GM21390 (cell line): ENCODE measurements at regions not wholly inside any gene's neighbourhood (a gene's known extent, or its start where the extent isn't known, plus 50 kb on each side); places are given as distances from the start of the nearest gene placed in this dataset.

Experiments used
- ATAC-seq: cut with Tn5 transposase; IDR thresholded peaks from one replicate; pipeline ENCODE4 v1.9.1; 2021; ENCODE audit not compliant: unreplicated experiment

DNA sequence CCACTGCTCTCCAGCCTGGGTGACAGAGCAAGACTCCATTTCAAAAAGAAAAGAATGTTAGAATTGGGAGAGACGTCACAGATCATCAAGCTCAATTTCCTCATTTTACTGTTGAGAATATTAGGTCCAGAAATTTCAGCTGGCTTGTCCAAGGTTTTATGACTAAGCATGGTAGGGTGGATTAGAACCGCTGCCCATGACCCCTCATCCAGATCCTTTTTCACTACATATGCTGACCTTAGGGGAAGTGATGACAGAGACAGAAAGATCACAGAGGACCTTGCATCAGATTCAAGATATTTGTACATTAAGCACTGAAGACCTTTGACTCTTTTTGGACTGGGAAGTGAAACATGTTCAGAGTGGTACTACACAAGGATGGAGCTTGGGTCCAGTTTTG, 134.5 kb downstream of the ADAMTS15 start:
- no peak for ATAC-seq

DNA sequence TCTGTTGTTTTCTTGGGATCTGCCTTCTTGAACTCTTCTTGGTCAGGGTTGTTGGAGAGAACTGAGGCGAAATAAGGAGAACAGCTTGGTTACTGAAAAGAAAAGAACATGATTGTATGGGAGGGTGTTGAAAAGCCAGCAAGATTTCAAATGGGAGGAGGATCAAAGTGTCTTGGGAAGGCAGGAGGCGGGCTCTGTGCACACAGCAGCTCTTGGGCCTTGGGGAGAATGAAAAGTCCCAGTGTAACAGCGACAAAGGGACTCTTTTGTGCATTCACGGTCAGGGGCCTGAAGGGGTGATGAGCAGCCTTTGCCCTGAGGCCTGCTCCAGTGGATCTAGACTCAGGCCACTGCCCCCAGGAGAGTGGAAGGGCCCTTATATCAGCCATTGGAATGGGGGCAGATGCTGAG, 135.4 kb downstream of the ADAMTS15 start:
- no peak for ATAC-seq

DNA sequence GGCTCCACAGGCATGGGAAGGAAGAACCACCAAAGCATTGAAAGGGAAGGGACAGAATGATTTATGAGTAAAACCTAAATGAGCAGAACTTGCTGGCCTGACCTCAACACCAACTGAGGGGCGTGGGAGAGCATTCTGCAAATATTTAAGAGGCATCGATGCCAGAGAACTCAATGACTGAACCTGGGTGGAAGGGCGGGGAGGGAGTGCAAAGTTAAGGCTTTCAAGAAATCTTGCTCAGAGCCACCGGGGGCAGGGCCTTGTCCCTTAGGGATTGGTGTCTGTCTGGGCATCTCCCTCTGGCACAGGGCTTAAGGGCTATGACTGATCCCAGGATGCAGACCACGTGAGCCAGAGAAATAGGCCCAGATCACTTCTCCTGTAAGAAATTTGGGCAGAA, 137.1 kb downstream of the ADAMTS15 start:
- ATAC-seq, result no peak

DNA sequence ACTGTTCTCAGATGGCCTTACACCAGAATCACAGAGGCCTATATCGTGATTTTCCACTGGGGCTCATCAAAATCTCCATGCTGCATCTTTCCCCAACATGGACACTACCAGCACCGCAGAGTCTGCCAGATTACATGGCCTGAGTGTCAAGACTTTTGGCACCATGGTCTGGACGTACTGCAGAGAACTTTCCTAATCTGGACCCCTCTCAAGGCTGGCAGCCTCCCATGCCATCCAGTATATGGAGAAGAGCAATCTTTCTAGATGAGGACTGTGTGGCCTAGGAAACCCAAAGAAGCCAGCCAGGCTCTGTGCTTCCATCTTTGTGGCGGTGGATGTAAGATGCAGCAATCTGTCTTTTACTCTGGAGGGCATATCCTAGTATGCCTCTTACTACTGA, 139.2 kb downstream of the ADAMTS15 start:
- ATAC-seq, result no peak

DNA sequence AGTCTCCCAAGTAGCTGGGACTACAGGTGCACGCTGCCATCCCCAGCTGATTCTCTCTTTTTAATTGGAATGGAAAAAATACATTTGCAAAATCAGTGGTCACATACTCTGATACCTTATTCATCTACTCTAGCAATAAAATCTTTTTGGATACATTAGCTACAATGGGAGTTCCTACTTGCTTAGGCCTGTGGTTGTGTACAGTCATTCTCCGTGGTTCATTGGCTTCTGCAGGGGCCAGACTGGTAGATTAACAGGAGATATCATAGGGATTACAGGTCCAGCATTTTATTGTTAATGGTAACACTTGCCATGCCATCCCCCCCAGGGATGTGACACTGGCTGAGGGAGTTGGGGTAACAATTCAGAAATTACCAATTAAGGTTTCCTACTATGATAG, 140.0 kb downstream of the ADAMTS15 start:
- no peak for ATAC-seq

DNA sequence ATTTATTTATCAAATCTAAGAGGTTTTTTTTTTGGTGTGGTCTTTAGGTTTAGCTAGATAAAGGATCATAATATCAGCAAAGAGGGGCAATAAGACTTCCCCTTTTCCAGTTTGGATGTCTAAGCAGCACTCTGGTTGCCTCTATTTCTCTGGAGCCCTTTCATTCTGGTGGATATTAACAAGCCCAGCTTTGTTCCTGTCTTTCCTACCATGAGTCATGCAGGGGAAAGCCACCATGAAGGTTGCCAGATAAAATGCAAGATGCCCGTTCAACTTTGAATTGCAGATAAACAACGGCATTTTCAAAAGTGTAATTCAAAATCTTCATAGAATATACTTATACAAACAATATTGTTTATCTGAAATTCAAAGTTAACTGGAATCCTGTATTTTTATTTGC, 143.6 kb downstream of the ADAMTS15 start:
- no peak for ATAC-seq

DNA sequence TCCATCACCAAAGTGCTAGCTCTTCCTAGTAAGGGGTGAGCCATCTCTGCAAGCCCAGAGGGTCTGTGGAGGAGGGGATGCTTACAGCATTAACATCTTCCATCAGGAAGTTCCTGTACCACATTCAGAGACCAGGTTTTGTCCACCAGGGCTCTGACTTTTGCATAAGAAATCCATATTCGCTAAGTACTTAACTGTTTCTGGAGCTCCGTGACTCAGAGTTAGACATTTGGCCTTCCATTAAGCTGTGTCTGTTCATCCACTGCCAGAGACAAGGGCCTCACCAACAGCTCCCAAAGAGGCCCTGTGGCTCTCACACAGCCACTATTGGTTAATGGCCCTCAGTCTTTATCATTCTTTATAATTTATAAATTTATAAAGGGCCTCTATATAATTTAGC, 144.6 kb downstream of the ADAMTS15 start:
- no peak for ATAC-seq

DNA sequence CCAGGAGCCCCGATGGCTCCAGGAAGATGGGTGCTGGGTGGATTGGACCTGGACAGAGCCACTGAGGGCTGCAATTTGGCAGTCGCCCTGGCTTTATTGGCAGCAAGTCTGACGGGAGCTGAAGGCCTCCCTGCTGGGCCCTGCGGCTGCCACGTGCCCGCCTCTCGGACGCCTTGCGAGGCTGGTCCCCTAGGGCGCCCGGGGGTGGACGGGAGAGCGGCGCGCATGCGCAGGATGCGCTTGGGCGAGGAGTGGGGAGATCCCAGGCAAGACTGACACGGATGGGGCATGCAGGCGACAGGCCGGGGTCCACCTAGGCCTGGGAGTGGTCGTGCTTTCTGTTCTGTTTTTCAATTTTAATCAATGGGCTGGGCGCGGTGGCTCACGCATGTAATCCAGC, 150.0 kb downstream of the ADAMTS15 start:
- ATAC-seq, result no peak

DNA sequence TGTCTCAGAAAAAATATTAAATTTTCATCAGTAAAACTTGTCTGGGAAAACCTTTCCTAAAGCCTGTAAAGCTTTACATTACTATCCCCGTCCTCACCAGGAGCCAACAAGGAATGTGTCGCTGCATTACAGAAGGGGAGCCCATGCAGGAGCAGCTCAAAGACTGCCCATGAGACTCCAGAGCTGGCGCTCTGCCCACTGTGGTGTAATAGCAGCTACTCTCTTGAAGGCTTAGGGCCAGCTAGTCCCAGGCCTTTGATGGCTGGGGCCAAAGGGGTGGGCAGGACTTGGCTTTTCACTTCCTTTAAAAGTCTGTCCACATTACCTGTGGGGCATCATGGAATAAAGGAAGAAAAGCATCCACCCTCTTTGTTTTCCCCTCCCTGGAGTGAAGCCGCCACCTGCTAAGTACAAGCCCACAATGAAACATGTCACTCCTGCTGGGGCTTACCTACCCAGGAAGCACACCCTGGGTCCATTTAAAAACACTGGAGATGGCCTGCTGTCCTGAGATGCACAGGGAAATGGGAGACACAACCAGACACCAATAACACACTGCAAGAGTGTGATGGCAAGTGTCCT, 150.7 kb downstream of the ADAMTS15 start:
- ATAC-seq, result no peak

DNA sequence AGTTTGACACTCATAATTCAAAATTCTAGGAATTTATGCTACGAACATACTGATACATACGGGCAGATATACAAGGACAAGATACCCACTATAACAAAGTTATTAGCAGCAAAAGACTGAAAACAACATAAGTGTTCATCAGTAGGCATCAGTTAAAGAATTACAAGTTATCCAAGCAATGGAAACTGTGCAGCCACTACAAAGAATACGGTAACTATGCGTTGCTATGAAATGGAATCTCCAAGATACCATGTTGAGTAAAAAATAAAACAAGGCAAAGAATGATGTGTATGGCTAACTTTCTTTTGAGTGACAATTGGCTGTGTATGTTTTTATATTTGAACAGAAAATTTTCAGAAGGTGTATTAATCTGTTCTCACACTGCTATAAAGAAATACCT, 151.7 kb downstream of the ADAMTS15 start:
- ATAC-seq, result no peak

DNA sequence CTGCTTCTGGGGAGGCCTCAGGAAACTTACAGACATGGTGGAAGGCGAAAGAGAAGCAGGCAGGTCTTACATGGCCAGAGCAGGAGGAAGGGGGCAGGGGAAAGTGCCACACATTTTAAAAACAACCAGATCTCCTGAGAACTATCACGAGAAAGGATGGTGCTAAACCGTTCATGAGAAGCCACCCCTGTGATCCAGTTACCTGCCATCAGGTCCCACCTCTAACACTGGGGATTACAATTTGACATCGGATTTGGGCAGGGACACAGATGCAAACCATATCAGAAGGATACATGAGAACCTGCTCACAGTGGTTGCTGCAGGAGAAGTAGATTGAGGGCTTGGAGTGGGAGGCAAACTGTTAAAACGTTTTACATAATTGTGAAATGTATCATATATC, 152.2 kb downstream of the ADAMTS15 start:
- no peak for ATAC-seq

DNA sequence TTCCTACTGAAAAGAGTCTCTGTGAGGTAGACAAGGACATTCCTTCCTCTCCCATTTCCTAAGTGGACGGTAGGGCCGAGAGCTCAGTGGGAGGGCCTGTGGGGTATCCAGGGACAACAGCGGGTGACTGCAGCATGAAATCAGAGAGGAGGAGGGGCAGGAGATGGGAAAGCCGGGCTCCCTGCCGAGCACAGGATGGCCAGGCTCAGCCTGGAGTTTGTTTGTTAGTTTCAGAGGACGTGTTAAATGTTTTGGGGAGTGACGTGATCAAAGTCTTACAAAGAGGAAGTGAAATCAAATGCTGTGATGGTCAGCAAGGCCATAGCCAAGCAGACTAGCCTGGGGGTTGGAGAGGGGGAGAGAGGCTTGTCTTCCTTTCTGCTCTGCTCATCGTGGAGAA, 152.7 kb downstream of the ADAMTS15 start:
- no peak for ATAC-seq

DNA sequence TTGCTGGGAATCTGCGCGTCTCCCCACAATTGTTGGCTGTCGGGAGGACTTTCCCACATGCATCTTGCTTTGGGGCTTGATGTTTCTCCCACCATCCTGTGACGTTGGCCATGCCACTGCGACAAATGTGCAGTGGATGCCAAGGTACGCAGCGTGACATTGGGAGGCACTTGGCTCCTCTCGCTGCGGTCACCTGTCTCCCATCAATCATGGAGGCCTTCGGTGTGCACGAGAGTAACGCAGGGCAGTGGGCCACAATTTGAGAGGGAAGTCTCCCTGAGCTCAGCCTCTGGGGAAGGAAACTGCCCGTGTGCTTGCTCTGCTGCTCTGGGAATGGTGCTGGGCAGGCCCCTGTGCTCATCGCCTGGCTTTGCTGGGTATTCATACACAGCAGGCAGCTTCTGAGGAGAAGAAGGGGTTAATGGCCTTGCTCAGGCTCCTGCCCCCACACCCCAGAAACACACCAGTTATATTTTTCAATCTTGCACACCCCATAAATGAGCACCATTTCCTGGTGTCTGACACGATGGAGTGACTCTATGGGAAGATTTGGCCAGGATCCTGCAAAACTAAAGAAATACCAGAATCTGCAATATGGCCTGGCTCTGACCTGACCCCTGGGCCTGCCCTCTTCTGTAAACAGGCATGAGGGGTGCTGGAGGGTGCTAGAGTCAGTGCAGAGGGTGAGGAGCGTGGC, 153.5 kb downstream of the ADAMTS15 start:
- ATAC-seq, result no peak

DNA sequence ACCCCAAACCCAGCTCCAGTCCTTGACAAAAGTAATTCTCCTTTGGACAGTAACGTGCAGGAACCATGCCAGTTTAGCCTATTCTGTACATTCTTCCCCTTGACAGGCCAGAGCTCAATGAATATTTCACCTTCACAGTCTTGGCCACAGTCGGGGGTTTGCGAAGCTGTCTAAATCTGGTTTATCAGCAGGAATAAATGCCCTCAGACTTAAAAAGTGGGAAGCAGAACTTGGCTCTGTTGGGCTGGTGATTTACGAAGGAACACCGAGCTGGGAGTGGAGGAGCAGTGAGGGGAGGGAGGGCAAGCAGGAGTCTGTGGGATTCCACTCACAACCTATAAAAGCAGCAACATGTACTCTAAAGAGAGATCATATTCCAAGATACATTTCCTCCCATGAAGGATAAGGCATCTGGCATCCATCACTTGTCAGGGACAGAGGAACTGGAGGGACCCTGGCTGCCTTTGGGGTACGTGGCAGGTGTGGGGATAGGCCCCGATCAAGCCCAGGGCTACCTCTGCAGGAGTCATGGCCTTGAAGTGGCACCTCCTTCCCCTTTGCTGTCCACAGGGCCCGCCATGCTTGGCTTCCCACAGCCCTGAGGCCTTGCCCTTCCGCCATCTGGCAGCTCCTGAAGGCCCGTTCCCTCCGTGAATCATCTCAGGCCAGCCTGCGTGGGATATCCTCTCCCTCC, 154.3 kb downstream of the ADAMTS15 start:
- ATAC-seq, result no peak

DNA sequence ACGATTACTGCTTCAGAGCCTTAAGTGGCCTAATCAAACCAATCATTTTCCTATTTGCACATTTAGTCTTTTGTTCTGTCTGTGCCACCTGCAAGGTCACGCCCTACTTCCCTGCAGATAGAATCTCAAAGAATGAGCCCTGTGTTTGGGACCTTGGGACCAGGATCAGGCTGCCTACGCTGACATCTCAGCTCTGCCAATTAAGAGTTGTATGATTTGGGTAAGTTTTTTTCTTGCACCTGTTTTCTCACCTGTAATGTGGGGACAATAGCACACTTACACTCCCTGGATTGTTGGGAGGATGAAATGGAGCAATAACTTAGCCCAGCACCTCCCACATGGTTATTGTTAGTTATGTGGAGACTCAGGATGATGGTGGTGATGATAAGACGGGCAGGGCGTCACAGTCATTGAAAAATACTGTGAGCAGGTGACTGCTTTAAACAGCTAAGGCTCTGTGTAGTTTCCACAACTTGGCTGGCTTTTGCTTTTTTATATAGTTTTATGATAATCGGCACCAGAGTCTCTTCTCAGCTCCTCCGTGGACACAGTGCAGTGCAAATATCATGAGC, 155.0 kb downstream of the ADAMTS15 start:
- no peak for ATAC-seq

DNA sequence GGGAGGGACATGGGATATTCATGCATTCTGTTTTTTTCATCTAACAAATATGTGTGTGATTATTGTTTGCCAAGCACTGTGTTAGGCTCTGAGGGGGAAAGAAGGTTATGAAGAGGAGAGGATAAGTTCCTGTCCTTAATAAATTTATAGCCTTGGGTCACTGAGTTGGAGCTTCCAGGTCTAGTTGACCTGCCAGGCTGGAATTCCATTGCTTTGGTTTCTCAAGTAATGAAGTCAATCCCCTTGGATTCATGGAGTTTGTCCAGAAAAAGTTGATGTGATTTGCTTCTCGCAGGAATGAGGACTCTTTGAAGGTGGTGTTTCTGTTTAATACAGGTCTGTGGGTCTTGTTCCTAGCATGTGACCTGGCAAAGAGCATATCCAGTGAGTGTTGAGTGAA, 156.2 kb downstream of the ADAMTS15 start:
- no peak for ATAC-seq

DNA sequence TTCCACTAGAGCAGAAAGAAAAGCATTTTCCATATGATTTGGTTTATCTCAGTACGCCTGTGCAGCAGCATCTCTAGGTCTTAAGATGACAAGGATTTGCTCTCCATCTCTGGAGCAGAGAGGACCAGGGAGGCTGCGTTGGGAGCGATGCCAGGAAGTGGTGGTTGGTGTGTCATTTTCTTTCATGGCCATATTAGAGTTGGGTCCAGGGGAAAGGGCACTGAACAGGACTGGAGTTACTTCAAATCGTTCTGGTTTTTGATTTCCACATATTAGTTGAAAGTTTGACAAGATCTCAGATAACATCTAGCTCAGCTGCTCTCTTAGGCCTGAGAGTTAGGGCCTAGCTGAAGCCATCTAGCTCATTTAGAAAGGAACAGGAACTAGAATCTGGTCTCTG, 157.7 kb downstream of the ADAMTS15 start:
- ATAC-seq, result no peak

DNA sequence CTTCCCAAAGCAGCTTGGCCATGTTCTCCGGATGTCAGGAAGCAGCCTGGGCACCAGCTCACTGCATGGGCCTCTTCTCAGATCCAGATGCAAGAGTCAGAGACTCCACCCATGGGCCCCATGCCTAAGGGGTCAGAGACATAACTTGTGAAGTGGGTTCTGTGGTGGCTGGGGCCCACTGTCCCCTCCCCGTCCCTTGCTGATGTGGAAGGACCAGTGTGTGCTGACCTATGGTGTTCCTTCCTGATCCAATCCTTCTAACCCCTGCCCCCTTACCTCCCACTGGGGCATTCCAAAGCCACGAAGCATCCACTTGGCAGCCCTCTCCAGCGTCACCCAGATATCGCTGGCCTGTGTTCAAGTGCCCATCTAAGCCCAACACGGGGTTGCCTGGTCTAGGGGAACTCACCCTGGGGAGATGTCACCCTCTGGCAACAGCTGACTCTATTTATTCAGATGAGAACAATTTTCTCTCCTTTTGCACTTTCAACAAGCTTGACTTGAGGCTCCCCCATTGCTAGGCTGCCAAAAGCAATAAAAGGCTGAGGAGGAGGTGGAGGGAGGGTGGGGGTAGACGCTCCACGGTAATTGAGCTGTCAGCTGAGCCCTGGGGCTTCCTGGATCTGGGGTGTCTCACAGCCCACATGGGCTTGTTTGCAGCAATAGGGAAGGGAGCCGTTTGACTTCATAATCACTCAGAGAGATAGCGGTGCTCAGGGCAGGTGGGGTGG, 158.5 kb downstream of the ADAMTS15 start:
- ATAC-seq, result no peak

DNA sequence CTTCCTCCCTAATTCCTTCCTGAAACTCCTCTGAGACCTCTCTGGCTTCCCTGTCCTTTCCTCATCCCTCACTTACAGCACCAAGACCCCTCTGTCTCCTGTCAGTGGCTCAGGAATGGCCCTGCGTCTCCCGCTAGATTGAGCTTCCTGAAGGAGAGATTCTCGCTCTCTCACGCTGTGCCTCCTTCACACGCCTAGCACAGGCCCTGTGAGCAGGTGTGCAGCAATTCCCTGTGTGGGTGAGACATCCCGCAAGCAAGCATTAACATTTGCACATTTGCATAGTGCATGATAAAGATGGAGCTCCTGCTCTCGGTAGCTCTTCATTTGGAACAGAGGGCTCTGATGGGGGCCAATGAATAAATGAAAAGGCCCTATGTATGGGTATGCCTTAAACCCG, 159.8 kb downstream of the ADAMTS15 start:
- no peak for ATAC-seq

DNA sequence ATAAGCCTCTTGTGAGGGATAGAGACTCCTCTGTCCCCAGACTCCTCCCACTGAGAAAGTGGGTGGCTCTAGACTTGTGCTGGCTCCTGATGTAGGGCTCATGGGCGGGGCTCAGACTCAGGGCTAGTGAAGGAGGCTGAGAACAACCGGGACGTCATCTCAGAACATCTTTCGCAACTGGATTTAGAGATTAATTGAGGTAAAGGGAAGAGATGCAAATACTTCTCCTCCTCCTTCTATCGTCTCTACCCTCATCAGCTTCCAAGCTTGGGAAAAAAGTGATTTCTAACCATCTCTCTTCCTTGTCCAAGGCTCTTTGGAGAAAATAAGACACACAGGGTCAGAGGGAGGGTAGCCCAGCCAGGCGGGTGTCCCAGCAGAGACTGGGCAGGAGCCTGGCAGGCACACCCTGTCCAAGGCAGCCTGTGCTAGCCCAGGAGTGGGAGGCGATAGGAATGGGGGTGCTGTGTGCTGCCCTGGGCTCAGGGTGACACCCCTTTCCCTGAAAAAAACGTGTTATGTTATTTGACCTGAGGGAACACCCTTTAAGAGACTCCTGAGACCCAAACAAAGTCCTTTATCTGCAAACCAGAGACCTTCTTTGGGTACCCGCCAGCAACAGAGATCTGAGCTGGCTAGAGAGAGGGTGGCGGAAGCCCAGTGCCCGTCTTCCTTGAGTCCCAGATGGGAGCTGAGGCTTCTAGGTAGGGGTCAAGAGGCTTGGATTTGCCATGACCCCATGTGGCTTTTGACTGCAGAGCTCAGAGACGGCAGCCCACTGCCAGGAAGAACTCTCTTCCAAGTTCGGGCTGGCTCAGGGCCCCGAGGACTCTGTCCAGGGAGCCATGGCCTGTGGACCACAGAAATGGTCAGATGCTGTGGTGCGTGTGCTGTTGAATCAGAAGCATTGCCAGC, 160.9 kb downstream of the ADAMTS15 start:
- no peak for ATAC-seq
